Skeletal muscle satellite cell (primary cell): ENCODE measurements at regions not wholly inside any gene's neighbourhood (a gene's known extent, or its start where the extent isn't known, plus 50 kb on each side); places are given as distances from the start of the nearest gene placed in this dataset.

Experiments
- H3K27me3 ChIP-seq: 2 replicates; pipeline ENCODE4 v1.7.0; 2013; ENCODE audit warnings: low read length; ENCODE audit not compliant: control insufficient read depth, insufficient read depth
- H3K36me3 ChIP-seq: 2 replicates; pipeline ENCODE4 v1.7.0; 2013; ENCODE audit warnings: mild to moderate bottlenecking, control low read depth, low read length; ENCODE audit not compliant: insufficient read depth
- H3K4me1 ChIP-seq: 2 replicates; pipeline ENCODE4 v1.7.0; 2013; ENCODE audit warnings: low read length; ENCODE audit not compliant: control insufficient read depth, insufficient read depth
- H3K4me2 ChIP-seq: 2 replicates; pipeline ENCODE4 v1.7.0; 2013; ENCODE audit warnings: mild to moderate bottlenecking, low read length
- H3K4me3 ChIP-seq: 2 replicates; pipeline ENCODE4 v1.7.0; 2013; ENCODE audit warnings: low read length
- H3K9ac ChIP-seq: 2 replicates; pipeline ENCODE4 v1.7.0; 2013; ENCODE audit warnings: mild to moderate bottlenecking, low read depth, low read length, moderate library complexity
- H3K9me3 ChIP-seq: replicated peaks from 2 replicates; pipeline ENCODE4 v1.7.0; 2013; ENCODE audit warnings: mild to moderate bottlenecking, control low read depth, low read length

DNA sequence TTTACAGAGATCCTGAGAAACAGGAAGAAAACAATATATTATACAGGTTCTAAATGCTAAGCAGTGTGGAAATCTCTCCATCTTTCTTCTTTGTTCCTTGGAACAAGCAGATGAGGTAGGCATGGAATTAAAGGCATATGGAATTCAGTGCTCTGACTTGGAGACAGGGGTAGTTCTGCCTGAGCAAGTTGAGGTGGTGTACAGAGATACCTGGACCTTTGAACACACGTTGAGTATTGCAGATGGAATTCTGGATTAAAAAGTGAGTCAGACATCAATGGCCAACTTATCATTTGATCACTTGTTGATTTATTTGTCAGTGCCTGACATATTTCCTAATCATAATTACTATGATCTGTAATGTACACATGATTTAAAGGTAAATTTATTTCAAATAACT lies 293.9 kb upstream of the IRX4 start:
- Histone ChIP-seq H3K27me3 (peaks cover 2% of the 10 kb centered on the region), H3K4me3 (no peak overlapping the region), H3K4me1 (no peaks in the 10 kb centered on the region), H3K4me2 (no peak overlapping the region), H3K36me3 (no peaks in the 10 kb centered on the region), H3K9me3 (no peaks in the 10 kb centered on the region), H3K9ac (no peak overlapping the region)

DNA sequence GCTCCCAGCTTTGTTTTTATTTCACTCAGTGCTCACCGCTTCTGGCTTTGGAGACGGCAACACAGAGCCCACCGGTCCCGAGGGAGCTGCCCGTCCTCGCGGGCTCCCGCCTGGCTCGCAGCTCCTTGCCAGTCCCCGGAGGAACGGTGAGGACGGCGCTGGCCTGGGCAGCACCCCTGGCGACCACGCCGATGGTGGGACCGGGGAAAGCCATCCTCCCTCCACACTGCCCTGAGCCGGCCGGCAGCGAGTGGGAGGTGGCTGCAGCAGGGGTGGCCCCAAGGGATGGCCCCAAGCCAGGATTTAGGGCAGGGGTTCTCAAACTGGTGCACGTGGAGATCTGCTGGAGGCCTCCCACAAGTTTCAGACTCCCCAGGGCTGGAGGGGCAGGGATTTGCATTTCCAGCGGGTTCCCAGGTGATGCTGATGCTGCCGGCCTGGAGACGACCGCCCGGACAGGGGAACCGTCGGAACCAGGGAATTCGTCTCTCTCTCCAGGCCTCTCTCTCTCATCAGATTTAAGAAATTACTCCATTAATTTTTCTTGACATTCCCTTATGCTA lies 293.2 kb upstream of the IRX4 start:
- Histone ChIP-seq H3K27me3 (peaks cover 6% of the 10 kb centered on the region), H3K9me3 (no peaks in the 10 kb centered on the region), H3K9ac (no peak overlapping the region), H3K4me3 (no peak overlapping the region), H3K4me2 (no peak overlapping the region), H3K4me1 (no peaks in the 10 kb centered on the region), H3K36me3 (no peaks in the 10 kb centered on the region)

DNA sequence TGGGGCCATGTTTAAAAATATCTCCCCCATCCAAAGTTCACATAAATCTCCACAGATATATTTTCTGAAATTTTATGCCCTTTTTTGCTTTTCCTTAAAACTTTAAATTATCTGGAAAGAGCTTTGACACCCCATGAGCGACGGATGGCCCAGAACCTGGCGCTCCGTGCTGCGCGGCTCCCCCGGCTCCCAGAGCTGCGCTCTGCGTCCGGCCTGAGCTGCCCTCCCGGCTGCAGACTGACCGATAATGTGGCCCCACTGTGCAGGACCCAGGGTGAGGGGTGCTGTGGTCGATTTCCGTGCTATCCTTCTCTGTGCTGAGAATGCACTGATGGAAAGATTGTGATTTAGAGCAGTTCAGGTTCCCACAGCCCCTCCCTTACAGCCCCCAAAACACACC lies 292.3 kb upstream of the IRX4 start:
- Histone ChIP-seq H3K9ac (no peak overlapping the region), H3K4me3 (no peak overlapping the region), H3K9me3 (no peaks in the 10 kb centered on the region), H3K36me3 (no peaks in the 10 kb centered on the region), H3K4me2 (no peak overlapping the region), H3K4me1 (no peaks in the 10 kb centered on the region), H3K27me3 (peaks cover 10% of the 10 kb centered on the region)

DNA sequence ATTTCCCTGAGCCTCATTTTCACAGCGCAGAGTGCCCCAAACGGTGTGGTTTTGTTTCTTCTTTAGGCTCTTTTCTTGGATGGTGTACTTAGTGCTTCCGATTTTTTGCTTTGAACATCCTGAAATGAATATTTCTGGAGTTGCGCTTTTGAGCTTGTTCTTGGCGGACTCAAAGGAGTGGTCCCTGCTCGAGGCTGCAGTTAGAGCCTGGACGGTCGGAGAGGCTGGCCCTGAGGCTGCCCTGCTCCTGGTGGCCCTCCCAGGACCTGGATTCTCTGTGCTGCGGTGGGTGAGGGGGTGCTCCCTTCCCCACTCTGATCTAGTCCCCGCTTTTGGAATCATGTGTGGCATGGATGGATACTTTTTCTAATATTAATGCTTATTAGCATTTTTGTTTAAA lies 291.8 kb upstream of the IRX4 start:
- peaks cover 10% of the 10 kb centered on the region for H3K27me3 ChIP-seq
- H3K4me1 ChIP-seq: no peaks in the 10 kb centered on the region
- H3K36me3 ChIP-seq: no peaks in the 10 kb centered on the region
- no peak overlapping the region for H3K4me3 ChIP-seq
- H3K9me3 ChIP-seq: no peaks in the 10 kb centered on the region
- H3K9ac ChIP-seq: no peak overlapping the region
- H3K4me2 ChIP-seq: no peak overlapping the region

GRCh38 chr5:2173151-2173834 lies 290.6 kb upstream of the IRX4 start:
- Histone ChIP-seq H3K36me3 (no peaks in the 10 kb centered on the region), H3K9ac (no peak overlapping the region), H3K4me1 (no peaks in the 10 kb centered on the region), H3K4me3 (no peak overlapping the region), H3K9me3 (no peaks in the 10 kb centered on the region), H3K27me3 (peaks cover 13% of the 10 kb centered on the region), H3K4me2 (no peak overlapping the region)

DNA sequence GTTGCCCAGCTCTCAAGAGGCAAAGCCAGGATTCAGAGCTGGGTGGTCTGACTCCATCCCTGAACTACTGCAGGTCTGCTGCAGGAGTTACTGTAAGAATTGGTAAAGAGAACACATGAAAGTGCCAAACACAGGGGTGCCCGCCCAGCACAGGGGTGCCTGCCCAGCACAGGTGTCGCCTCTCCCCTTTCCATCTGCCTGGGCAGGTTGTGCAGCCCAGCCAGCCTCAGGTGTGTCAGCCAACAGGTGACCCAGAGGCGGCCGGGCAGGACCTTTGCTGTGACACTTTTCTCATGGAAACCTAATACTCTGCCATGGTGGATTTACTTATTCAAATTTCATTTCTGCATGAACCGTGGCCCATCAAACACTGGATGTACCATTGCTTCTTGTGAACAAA lies 289.7 kb upstream of the IRX4 start:
- Histone ChIP-seq H3K4me2 (no peak overlapping the region), H3K9me3 (no peaks in the 10 kb centered on the region), H3K27me3 (peaks cover 13% of the 10 kb centered on the region), H3K36me3 (no peaks in the 10 kb centered on the region), H3K4me1 (no peaks in the 10 kb centered on the region), H3K9ac (no peak overlapping the region), H3K4me3 (no peak overlapping the region)

GRCh38 chr5:2170761-2171160 lies 288.0 kb upstream of the IRX4 start:
- no peak overlapping the region for H3K4me2 ChIP-seq
- no peaks in the 10 kb centered on the region for H3K4me1 ChIP-seq
- H3K4me3 ChIP-seq: no peak overlapping the region
- H3K9me3 ChIP-seq: no peaks in the 10 kb centered on the region
- H3K36me3 ChIP-seq: no peaks in the 10 kb centered on the region
- H3K9ac ChIP-seq: no peak overlapping the region
- H3K27me3 ChIP-seq: peaks cover 18% of the 10 kb centered on the region

- H3K4me1 ChIP-seq: no peaks in the 10 kb centered on the region
- no peak overlapping the region for H3K9ac ChIP-seq
- no peaks in the 10 kb centered on the region for H3K9me3 ChIP-seq
- H3K4me2 ChIP-seq: no peak overlapping the region
- peaks cover 18% of the 10 kb centered on the region for H3K27me3 ChIP-seq
- no peaks in the 10 kb centered on the region for H3K36me3 ChIP-seq
- no peak overlapping the region for H3K4me3 ChIP-seq
Observed at GRCh38 chr5:2169850-2170760, 287.4 kb upstream of the IRX4 start.

- Histone ChIP-seq H3K4me2 (no peak overlapping the region), H3K27me3 (peaks cover 18% of the 10 kb centered on the region), H3K4me3 (no peak overlapping the region), H3K9ac (no peak overlapping the region), H3K36me3 (no peaks in the 10 kb centered on the region), H3K4me1 (no peaks in the 10 kb centered on the region), H3K9me3 (no peaks in the 10 kb centered on the region)
Observed at GRCh38 chr5:2169430-2169808, 286.7 kb upstream of the IRX4 start.

- Histone ChIP-seq H3K4me1 (no peaks in the 10 kb centered on the region), H3K9me3 (no peaks in the 10 kb centered on the region), H3K4me3 (no peak overlapping the region), H3K27me3 (peaks cover 18% of the 10 kb centered on the region), H3K9ac (no peak overlapping the region), H3K36me3 (no peaks in the 10 kb centered on the region), H3K4me2 (no peak overlapping the region)
Observed at GRCh38 chr5:2168601-2169429, 286.1 kb upstream of the IRX4 start.

DNA sequence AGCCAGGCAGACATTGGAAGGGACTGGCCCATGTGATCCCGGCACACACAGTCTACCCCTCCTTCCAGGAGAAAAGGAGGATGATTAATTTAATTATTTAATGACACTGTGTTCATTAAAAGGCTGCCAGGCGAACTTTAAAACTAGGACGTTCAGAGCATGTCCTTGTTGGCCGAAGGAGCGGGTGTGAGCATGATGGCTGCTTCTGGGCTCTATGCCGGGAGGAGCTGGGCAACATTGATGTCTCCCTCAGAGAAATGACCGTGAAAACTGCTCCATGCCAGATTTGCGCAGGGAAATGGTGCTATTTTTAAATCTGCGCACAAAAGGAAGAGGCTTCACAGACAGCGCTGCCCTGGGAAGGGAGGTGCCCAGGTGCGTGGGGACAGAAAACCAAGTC lies 284.9 kb upstream of the IRX4 start:
- no peak overlapping the region for H3K9ac ChIP-seq
- H3K4me1 ChIP-seq: no peaks in the 10 kb centered on the region
- H3K9me3 ChIP-seq: no peaks in the 10 kb centered on the region
- peaks cover 18% of the 10 kb centered on the region for H3K27me3 ChIP-seq
- no peak overlapping the region for H3K4me3 ChIP-seq
- no peaks in the 10 kb centered on the region for H3K36me3 ChIP-seq
- no peak overlapping the region for H3K4me2 ChIP-seq
